NCI-H2081 treated with DMSO at 0.1 percent for 48 hours (cell line): ENCODE measurements at regions not wholly inside any gene's neighbourhood (a gene's known extent, or its start where the extent isn't known, plus 50 kb on each side); places are given as distances from the start of the nearest gene placed in this dataset.
"Not testable (repeated sequence)": the region's sequence is repeated elsewhere in the genome, so short reads cannot be mapped to it uniquely, and the experiment has no call there.

ENCODE experiments used
- DNase-seq: peaks from one replicate; lab custom pipeline; 2025; lab: John Stamatoyannopoulos, UW

GRCh38 chr20:41717483-41717882 is 99.3 kb upstream of the CHD6 start:
- peak; percentile 69 for DNase-seq

- DNase-seq: no peak
Observed at GRCh38 chr20:41716911-41717310, 98.7 kb upstream of the CHD6 start.

DNA sequence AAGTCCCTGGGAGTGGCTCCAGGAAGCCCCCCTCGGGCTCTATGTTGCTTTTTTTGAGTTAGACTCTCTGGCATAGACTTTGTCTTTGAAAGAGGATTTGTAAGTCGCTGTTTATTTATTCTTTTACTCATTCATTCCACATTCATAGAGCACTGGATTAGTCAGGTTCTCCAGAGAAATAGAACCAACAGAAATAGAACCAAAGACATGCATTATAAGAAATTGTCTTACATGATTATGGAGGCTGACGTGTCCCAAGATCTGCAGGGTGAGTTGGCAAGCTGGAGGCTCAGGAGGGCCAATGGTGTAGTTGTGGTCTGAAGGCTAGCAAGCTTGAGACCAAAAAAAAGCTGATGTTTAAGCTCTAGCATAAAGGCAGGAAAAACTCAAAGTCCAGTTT is 98.3 kb upstream of the CHD6 start:
- DNase-seq: no peak

- no peak for DNase-seq
Observed at GRCh38 chr20:41715526-41715925, 97.3 kb upstream of the CHD6 start.

DNA sequence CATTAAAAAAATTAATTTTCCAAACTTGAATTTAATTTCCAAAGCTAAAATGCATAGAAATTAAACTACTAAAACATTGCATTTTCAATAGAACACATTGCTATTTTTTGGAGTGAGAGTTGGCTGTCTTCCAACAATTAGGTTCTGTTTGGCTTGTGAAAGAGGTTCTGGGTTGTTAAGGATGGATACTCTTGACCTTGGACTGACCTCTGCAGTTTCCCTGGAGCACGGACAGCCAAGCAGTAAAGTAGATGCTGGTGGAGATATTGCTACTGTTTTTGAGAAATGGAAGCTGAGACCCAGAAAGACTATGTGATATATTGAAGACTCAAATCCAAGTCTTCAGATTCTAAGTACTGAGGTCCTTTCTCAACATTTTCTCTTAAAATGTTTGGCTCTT is 95.9 kb upstream of the CHD6 start:
- no peak for DNase-seq

- no peak for DNase-seq
Observed at GRCh38 chr20:41704896-41705295, 86.7 kb upstream of the CHD6 start.

- DNase-seq: no peak
Observed at GRCh38 chr20:41702647-41703046, 84.5 kb upstream of the CHD6 start.

GRCh38 chr20:41701588-41702348 is 83.6 kb upstream of the CHD6 start:
- DNase-seq: no peak

DNA sequence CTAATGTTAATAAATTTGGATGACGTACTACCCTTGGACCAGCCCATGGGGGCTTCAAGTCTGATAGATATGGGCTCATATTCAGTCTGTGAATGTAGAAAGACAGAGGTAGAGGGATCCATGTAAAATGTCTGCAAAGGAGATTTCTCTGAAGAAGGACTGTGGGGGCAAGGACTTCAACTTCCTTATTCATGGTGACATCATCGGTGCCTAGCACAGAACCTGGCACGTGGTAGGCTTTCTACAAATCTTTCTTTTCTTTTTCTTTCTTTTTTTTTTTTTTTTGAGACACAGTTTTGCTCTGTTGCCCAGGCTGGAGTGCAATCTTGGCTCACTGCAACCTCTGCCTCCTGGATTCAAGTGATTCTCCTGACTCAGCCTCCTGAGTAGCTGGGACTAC is 81.5 kb upstream of the CHD6 start:
- not testable (repeated sequence) for DNase-seq

DNA sequence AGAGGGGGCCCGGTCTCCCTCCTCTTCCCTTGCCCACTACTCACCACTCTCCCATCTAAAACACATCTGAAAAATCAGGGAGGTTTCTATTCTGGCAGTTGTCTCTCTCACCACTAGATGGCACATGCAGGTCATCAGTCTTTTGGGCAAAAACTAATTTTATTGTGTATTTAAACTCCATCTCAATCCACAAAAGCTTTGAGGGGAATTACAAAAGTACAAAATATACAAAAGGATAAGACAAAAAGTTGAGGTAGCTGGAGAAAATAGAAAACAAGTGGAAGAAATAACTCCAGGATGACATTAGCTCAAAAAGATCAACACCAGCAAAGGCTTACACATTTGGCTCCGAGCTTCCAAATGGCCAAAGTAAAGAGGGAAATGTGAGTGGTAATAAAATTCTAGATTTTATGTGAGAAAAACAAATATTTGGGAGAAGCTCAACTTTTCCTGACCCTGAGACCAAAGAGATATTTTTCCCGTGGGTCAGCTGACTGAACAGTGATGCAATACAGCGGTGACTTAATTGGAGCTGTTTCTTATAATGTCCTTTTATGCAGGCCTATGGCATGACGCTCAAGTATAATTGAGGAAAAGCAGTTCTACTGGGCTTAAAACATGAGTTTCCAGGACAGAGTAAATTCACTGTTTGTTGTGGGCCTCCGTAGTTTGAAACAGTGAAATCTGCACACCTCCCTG is 79.8 kb upstream of the CHD6 start:
- DNase-seq: peak; percentile 1

- DNase-seq: no peak
Observed at GRCh38 chr20:41696428-41696827, 78.3 kb upstream of the CHD6 start.

GRCh38 chr20:41694796-41695195 is 76.6 kb upstream of the CHD6 start:
- DNase-seq: no peak

DNA sequence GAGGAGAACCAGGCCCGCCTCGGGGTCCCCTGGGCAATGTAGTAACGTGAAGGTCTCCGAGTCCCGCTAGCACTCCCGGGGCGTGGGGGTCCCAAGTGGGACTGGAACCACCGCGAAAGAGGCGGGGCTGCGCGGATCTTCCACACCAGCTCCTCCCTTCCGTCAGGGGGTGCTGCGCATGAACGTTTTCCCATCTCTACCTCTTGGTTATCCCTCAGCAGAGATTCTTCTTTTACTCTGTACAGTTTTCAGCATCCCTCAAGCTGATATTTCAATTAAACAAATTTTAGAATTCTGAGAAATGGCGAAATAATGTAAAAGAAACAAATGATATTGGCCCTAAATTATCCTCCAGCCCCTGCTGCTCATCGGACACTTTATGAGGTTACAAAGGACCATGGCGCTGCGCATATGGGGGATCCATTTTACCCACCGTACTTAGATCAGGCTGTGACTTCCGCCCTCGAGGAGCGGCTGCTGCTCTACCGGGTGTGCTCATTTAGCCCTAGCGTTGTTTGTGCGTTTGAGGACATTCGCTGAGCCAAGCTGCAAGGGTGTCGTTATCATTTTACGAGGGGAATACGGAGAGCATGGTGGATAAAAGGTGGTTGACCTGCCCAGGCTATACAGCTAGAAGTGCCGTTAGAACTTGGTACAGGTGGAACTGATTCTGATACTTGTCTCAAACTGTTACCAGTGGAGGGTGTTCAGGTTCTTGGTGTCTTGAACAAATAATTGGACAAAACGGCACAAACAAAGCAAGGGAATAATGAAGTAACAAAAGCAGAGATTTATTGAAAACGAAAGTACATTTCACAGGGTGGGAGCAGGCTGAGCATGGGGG is 75.2 kb upstream of the CHD6 start:
- peak; percentile 84 for DNase-seq

DNA sequence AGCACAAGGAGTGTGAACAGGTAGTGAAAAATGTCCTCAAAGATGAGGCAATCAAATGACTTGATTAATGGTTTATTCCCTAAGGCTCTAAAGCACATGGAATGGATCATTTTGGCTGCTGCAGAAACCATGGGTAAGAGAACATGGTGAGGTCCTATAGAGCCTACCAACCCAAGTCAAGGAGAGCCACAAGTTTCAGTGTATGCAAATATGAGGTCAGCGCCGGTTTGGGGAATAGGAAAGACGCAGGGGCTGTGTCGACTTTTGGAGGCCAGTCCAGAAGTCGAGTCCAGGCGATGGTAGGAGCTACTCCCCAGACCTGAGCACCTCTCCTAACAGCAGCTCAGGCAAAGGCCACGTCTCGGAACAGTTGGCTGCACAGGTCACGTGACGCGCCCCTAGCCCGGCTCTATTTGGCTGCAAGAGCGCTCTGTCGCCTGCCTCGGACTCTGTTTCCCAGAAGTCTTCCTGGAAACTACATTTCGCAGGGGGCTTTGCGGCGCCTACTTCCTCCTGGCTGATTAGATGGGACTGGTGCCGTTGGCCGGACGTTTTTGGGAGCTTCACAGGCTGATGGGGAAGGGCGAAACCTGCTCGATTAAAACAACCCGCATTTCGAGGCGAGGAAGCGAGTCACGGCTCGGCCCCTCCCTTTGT is 74.4 kb upstream of the CHD6 start:
- peak; percentile 6 for DNase-seq

DNA sequence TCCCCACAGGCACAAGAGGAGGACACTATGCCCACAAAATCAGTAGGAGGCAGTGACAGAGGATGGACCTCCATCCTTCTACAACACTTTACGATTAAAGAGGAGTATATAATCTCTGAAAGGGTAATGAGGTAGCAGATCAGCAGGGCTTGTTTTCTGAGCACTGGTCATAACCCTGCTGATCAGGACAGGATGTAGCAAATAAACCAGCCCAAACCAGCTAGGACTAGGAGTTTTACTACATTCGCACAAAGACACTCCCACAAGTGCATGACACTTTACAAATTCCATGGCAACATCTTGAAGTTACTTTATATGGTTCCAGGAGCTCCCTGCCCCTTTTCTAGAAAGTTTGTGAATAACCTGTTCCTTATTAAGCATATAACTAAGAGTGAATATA is 73.3 kb upstream of the CHD6 start:
- DNase-seq: no peak

GRCh38 chr20:41690702-41691101 is 72.5 kb upstream of the CHD6 start:
- no peak for DNase-seq

- no peak for DNase-seq
Observed at GRCh38 chr20:41686961-41687360, 68.8 kb upstream of the CHD6 start.

DNA sequence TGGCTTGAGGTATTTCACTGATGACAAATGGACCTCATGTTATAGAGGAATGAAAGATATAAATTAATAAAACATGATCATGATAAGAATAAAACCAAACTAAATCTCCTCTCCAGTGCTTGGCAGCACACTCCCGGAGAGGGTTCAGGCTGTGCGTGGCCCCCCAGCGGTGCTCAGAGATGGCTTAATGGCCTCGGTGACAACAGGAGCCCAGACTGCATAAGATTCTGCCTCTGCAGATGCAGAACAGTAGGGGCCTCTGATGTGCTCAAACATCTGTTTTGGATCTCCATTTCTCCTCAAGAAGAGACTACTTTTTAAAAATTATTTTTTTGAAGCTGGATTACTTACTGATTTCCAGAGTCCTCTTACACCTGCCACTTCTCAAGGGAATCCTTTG is 67.0 kb upstream of the CHD6 start:
- DNase-seq: not testable (repeated sequence)

DNA sequence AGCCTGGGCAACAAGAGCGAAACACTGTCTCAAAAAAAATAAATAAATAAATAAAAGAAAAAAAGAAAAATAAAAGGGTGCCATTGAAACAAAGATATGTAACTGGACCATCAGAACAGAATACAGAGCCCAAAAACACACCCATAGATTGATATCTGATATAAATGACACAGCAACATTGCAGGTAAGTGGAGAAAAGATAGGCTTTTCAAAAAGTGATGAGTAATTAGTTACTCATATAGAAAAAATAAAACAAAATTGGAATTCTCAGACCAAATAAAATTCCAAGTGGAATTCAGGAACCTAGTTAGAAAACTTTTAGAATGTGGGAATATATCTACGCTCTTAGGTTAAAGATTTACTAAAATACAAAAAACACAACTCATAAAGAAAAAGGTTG is 60.6 kb upstream of the CHD6 start:
- DNase-seq: no peak

DNA sequence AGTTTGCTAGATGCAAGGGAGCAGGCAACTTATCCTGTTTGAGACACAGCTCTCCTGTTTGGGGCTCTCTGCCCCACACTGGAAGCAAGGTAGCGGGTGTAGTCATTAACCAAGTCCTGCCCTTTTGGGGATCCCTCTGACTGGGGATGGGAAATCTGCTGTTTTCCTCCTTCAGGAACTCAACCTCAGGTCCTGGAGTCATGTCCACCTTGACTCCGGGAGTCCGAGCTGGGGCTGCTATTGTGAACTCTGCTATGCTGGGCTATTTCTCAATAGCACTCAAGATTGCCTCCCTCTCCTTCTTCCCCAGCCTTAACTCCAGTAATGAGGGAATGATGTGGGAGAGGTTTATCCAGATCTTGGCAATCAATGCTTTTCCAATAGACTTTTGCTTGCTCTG is 54.1 kb upstream of the CHD6 start:
- no peak for DNase-seq

GRCh38 chr20:41671143-41671542 is 53.0 kb upstream of the CHD6 start:
- no peak for DNase-seq

DNA sequence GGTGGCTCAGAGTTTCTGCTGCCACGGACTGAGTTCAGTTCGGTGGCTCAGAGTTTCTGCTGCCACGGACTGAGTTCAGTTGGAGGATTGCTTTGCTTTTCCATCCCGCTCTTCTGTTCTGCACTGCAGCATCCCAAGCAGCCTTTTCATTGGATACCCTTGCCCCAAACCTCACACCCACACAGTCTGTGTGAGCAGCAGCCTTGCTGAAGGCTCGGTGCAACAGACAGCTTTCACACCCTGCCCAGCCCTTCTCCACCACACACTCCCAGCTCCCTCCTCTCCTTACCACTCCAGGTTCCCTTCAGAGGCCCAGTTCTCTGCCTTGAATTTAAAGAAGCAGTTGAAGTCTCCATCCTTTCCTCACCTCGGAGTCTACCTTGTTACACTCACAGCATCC is 52.5 kb upstream of the CHD6 start:
- no peak for DNase-seq
